ENCODE measurements at regions not wholly inside any gene's neighbourhood (a gene's known extent, or its start where the extent isn't known, plus 50 kb on each side); places are given as distances from the start of the nearest gene placed in this dataset.

GRCh38 chr14:58797010-58797429 is 159.3 kb downstream of the DACT1 start:
- no peak overlapping the region for H3K4me3 Mint-ChIP-seq
- POLR2A ChIA-PET, result interaction anchor here (0.7 kb wide), 2 partner anchors 150 to 290 kb away, joined by 3 read pairs; no protein-coding TSS in a partner anchor
- DNase-seq (ENCODE audit: low spot score) (peak; percentile 20), ATAC-seq (peak; percentile 69; the same call in 1 of the 2 replicates)
- no peaks in the 10 kb centered on the region for H3K9me3 Mint-ChIP-seq
- H3K36me3 Mint-ChIP-seq, result no peaks in the 10 kb centered on the region
- CTCF ChIA-PET, result interaction anchor here (0.5 to 1.7 kb wide), 3 partner anchors 30 to 224 kb away, joined by 3 to 5 read pairs (median 4); no protein-coding TSS in a partner anchor
- no peaks in the 10 kb centered on the region for H3K27me3 Mint-ChIP-seq (ENCODE audit: low read depth)
- no peaks in the 10 kb centered on the region for H3K4me1 Mint-ChIP-seq
- H3K27ac Mint-ChIP-seq, result no peak overlapping the region
- TF ChIP-seq ZNF423 (CRISPR knock-in tag; IDR thresholded peaks at IDR 0.05) (no peak), TEAD4 (CRISPR knock-in tag; IDR thresholded peaks at IDR 0.05) (0 out of 2 replicates have a peak, but pooled peaks have one; percentile 30)

DNA sequence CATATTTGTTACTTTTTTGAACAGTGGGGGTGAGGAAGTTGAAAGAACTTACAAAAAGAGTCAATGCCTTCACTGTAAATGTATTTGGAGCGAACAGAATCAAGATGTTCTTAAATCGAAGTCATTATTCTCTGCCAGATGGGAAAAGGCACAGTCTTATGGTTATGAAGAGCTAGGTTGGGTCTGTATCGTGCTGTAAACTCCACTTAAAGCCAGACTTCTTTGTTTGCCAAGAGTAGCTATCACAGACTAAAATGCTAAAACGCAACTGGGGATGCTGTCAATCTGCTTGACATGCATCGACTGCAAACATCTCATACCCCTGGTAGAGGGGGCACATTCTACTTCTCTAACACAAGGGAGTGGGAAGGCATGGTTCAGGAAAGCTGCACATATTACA is 160.4 kb downstream of the DACT1 start:
- ChIA-PET POLR2A (no interaction called here), CTCF (interaction anchor here (1.1 kb wide), 1 partner anchor 39 kb away, joined by 3 read pairs; no protein-coding TSS in a partner anchor)
- ATAC-seq (no peak), DNase-seq (ENCODE audit: low spot score) (no peak)
- TF ChIP-seq ATF1 (CRISPR knock-in tag; IDR thresholded peaks at IDR 0.05) (no peak), EMX1 (CRISPR knock-in tag; IDR thresholded peaks at IDR 0.05) (no peak), SP1 (CRISPR knock-in tag; conservative IDR thresholded peaks at IDR 0.05) (no peak), NR3C1 (CRISPR knock-in tag; conservative IDR thresholded peaks at IDR 0.05; ENCODE audit: low read depth) (no peak), FOXJ3 (CRISPR knock-in tag; IDR thresholded peaks at IDR 0.05; ENCODE audit: borderline replicate concordance) (no peak), SMAD4 (CRISPR knock-in tag; IDR thresholded peaks at IDR 0.05) (no peak), ATF6 (CRISPR knock-in tag; IDR thresholded peaks at IDR 0.05) (no peak), PRRX2 (CRISPR knock-in tag; IDR thresholded peaks at IDR 0.05) (no peak), ESRRA (CRISPR knock-in tag; IDR thresholded peaks at IDR 0.05; ENCODE audit: borderline replicate concordance) (no peak), ZNF396 (CRISPR knock-in tag; IDR thresholded peaks at IDR 0.05; ENCODE audit: borderline replicate concordance) (no peak), SOX15 (CRISPR knock-in tag; IDR thresholded peaks at IDR 0.05) (no peak), HMGA2 (CRISPR knock-in tag; IDR thresholded peaks at IDR 0.05) (no peak)
- TF ChIP-seq, protein P1, sequence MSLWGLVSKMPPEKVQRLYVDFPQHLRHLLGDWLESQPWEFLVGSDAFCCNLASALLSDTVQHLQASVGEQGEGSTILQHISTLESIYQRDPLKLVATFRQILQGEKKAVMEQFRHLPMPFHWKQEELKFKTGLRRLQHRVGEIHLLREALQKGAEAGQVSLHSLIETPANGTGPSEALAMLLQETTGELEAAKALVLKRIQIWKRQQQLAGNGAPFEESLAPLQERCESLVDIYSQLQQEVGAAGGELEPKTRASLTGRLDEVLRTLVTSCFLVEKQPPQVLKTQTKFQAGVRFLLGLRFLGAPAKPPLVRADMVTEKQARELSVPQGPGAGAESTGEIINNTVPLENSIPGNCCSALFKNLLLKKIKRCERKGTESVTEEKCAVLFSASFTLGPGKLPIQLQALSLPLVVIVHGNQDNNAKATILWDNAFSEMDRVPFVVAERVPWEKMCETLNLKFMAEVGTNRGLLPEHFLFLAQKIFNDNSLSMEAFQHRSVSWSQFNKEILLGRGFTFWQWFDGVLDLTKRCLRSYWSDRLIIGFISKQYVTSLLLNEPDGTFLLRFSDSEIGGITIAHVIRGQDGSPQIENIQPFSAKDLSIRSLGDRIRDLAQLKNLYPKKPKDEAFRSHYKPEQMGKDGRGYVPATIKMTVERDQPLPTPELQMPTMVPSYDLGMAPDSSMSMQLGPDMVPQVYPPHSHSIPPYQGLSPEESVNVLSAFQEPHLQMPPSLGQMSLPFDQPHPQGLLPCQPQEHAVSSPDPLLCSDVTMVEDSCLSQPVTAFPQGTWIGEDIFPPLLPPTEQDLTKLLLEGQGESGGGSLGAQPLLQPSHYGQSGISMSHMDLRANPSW (CRISPR knock-in tag; conservative IDR thresholded peaks at IDR 0.05; ENCODE audit: low read depth), result no peak
- TF ChIP-seq, protein P2, sequence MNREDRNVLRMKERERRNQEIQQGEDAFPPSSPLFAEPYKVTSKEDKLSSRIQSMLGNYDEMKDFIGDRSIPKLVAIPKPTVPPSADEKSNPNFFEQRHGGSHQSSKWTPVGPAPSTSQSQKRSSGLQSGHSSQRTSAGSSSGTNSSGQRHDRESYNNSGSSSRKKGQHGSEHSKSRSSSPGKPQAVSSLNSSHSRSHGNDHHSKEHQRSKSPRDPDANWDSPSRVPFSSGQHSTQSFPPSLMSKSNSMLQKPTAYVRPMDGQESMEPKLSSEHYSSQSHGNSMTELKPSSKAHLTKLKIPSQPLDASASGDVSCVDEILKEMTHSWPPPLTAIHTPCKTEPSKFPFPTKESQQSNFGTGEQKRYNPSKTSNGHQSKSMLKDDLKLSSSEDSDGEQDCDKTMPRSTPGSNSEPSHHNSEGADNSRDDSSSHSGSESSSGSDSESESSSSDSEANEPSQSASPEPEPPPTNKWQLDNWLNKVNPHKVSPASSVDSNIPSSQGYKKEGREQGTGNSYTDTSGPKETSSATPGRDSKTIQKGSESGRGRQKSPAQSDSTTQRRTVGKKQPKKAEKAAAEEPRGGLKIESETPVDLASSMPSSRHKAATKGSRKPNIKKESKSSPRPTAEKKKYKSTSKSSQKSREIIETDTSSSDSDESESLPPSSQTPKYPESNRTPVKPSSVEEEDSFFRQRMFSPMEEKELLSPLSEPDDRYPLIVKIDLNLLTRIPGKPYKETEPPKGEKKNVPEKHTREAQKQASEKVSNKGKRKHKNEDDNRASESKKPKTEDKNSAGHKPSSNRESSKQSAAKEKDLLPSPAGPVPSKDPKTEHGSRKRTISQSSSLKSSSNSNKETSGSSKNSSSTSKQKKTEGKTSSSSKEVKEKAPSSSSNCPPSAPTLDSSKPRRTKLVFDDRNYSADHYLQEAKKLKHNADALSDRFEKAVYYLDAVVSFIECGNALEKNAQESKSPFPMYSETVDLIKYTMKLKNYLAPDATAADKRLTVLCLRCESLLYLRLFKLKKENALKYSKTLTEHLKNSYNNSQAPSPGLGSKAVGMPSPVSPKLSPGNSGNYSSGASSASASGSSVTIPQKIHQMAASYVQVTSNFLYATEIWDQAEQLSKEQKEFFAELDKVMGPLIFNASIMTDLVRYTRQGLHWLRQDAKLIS (CRISPR knock-in tag; IDR thresholded peaks at IDR 0.05; ENCODE audit: borderline replicate concordance), result no peak
- TF ChIP-seq, protein P3, sequence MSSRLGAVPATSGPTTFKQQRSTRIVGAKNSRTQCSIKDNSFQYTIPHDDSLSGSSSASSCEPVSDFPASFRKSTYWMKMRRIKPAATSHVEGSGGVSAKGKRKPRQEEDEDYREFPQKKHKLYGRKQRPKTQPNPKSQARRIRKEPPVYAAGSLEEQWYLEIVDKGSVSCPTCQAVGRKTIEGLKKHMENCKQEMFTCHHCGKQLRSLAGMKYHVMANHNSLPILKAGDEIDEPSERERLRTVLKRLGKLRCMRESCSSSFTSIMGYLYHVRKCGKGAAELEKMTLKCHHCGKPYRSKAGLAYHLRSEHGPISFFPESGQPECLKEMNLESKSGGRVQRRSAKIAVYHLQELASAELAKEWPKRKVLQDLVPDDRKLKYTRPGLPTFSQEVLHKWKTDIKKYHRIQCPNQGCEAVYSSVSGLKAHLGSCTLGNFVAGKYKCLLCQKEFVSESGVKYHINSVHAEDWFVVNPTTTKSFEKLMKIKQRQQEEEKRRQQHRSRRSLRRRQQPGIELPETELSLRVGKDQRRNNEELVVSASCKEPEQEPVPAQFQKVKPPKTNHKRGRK (CRISPR knock-in tag; IDR thresholded peaks at IDR 0.05; ENCODE audit: borderline replicate concordance), result no peak
- Mint-ChIP-seq H3K4me3 (no peak overlapping the region), H3K27ac (no peak overlapping the region), H3K4me1 (no peaks in the 10 kb centered on the region), H3K36me3 (no peaks in the 10 kb centered on the region), H3K27me3 (ENCODE audit: low read depth) (no peaks in the 10 kb centered on the region), H3K9me3 (no peaks in the 10 kb centered on the region)
